A673 (cell line): ENCODE measurements at regions not wholly inside any gene's neighbourhood (a gene's known extent, or its start where the extent isn't known, plus 50 kb on each side); places are given as distances from the start of the nearest gene placed in this dataset.

Experiments
- EZH2 ChIP-seq: fragments of 200-600 bp; sonication (generic); IDR thresholded peaks from 2 replicates; pipeline ENCODE4 v1.6.1; 2017; ENCODE audit warnings: borderline replicate concordance, low read depth, mild to moderate bottlenecking, mixed read lengths, antibody characterized with exemption, low read length; ENCODE audit not compliant: poor library complexity, severe bottlenecking
- TF ChIP-seq, protein P1 (sequence below): fragments of 300-800, 200-600 bp; sonication (generic); conservative IDR thresholded peaks from 2 replicates; pipeline ENCODE4 v1.5.1; 2017; ENCODE audit warnings: low read depth, mild to moderate bottlenecking, antibody characterized with exemption, low read length, moderate library complexity, mixed read lengths

DNA sequence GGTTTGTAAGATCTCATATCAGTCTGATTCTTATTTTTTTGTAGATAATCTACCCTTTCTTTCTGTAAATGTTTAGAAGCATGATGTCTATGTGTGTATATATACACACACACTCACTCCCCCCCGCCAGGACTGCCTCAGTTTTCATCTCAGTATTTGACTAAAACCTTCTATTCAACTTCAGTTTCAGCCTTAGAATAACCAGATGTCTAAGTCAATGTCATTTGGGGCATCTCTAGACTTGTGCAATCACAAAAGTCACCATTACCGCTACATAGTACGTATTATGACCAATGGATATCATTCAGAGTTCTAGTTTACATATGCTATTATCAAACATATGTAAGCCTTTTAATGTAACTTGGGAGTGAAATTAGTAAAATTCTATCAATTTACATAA is 53.3 kb upstream of the BOLA1 start:
- TF ChIP-seq, protein P1, sequence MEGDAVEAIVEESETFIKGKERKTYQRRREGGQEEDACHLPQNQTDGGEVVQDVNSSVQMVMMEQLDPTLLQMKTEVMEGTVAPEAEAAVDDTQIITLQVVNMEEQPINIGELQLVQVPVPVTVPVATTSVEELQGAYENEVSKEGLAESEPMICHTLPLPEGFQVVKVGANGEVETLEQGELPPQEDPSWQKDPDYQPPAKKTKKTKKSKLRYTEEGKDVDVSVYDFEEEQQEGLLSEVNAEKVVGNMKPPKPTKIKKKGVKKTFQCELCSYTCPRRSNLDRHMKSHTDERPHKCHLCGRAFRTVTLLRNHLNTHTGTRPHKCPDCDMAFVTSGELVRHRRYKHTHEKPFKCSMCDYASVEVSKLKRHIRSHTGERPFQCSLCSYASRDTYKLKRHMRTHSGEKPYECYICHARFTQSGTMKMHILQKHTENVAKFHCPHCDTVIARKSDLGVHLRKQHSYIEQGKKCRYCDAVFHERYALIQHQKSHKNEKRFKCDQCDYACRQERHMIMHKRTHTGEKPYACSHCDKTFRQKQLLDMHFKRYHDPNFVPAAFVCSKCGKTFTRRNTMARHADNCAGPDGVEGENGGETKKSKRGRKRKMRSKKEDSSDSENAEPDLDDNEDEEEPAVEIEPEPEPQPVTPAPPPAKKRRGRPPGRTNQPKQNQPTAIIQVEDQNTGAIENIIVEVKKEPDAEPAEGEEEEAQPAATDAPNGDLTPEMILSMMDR: no peak
- TF ChIP-seq EZH2: no peak
